ENCODE measurements at regions not wholly inside any gene's neighbourhood (a gene's known extent, or its start where the extent isn't known, plus 50 kb on each side); places are given as distances from the start of the nearest gene placed in this dataset.
"Not testable (repeated sequence)": the region's sequence is repeated elsewhere in the genome, so short reads cannot be mapped to it uniquely, and the experiment has no call there.

- DNase-seq (ENCODE audit: low spot score): no peak
Measured at GRCh38 chr4:25981749-25982148, 67.7 kb downstream of the SMIM20 start.

GRCh38 chr4:25982962-25983361 is 68.9 kb downstream of the SMIM20 start:
- no peak for DNase-seq (ENCODE audit: low spot score)

GRCh38 chr4:25984266-25984665 is 70.2 kb downstream of the SMIM20 start:
- no peak for DNase-seq (ENCODE audit: low spot score)

GRCh38 chr4:25984796-25985195 is 70.8 kb downstream of the SMIM20 start:
- no peak for DNase-seq (ENCODE audit: low spot score)

GRCh38 chr4:25986807-25987206 is 72.8 kb downstream of the SMIM20 start:
- DNase-seq (ENCODE audit: low spot score): no peak

GRCh38 chr4:25991340-25991739 is 77.3 kb downstream of the SMIM20 start:
- no peak for DNase-seq (ENCODE audit: low spot score)

GRCh38 chr4:25993395-25994185 is 79.6 kb downstream of the SMIM20 start:
- DNase-seq (ENCODE audit: low spot score): no peak

GRCh38 chr4:25994577-25994976 is 80.6 kb downstream of the SMIM20 start:
- not testable (repeated sequence) for DNase-seq (ENCODE audit: low spot score)

- DNase-seq (ENCODE audit: low spot score): no peak
Measured at GRCh38 chr4:26000274-26000950, 86.4 kb downstream of the SMIM20 start.

- DNase-seq (ENCODE audit: low spot score): no peak
Measured at GRCh38 chr4:26001413-26001812, 87.4 kb downstream of the SMIM20 start.

GRCh38 chr4:26001816-26002215 is 87.8 kb downstream of the SMIM20 start:
- no peak for DNase-seq (ENCODE audit: low spot score)

- no peak for DNase-seq (ENCODE audit: low spot score)
Measured at GRCh38 chr4:26003056-26003455, 89.0 kb downstream of the SMIM20 start.

- DNase-seq (ENCODE audit: low spot score): no peak
Measured at GRCh38 chr4:26004290-26004689, 90.3 kb downstream of the SMIM20 start.

GRCh38 chr4:26005764-26006163 is 91.7 kb downstream of the SMIM20 start:
- no peak for DNase-seq (ENCODE audit: low spot score)

GRCh38 chr4:26008737-26009136 is 94.7 kb downstream of the SMIM20 start:
- no peak for DNase-seq (ENCODE audit: low spot score)

GRCh38 chr4:26009502-26009901 is 95.5 kb downstream of the SMIM20 start:
- DNase-seq (ENCODE audit: low spot score): no peak

- no peak for DNase-seq (ENCODE audit: low spot score)
Measured at GRCh38 chr4:26010304-26010703, 96.3 kb downstream of the SMIM20 start.

GRCh38 chr4:26013629-26014028 is 99.6 kb downstream of the SMIM20 start:
- DNase-seq (ENCODE audit: low spot score): no peak

GRCh38 chr4:26015133-26015651 is 101.2 kb downstream of the SMIM20 start:
- peak; percentile 89 for DNase-seq (ENCODE audit: low spot score)

GRCh38 chr4:26015906-26016305 is 101.9 kb downstream of the SMIM20 start:
- no peak for DNase-seq (ENCODE audit: low spot score)

- no peak for DNase-seq (ENCODE audit: low spot score)
Measured at GRCh38 chr4:26017531-26017930, 103.5 kb downstream of the SMIM20 start.

- DNase-seq (ENCODE audit: low spot score): not testable (repeated sequence)
Measured at GRCh38 chr4:26017961-26018700, 104.1 kb downstream of the SMIM20 start.
